ENCODE measurements at regions not wholly inside any gene's neighbourhood (a gene's known extent, or its start where the extent isn't known, plus 50 kb on each side); places are given as distances from the start of the nearest gene placed in this dataset.

DNA sequence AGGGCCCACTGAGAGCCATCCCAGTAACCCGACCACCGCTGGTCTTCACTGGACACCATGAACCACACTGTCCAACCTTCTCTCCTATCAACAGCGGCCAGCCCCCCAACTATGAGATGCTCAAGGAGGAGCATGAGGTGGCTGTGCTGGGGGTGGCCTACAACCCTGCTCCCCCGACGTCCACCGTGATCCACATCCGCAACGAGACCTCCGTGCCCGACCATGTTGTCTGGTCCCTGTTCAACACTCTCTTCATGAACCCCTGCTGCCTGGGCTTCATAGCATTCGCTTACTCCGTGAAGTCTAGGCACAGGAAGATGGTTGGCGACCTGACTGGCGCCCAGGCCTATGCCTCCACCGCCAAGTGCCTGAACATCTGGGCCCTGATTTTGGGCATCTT lies 423.8 kb upstream of the EPHA5 start:
- H3K27ac ChIP-seq, result no peak overlapping the region
- no peaks in the 10 kb centered on the region for H3K27me3 ChIP-seq
- TF ChIP-seq CTCF (IDR thresholded peaks at IDR 0.05) (no peak), POLR2A (IDR thresholded peaks at IDR 0.05) (no peak)
- H3K9me3 ChIP-seq, result no peaks in the 10 kb centered on the region
- DNase-seq, result no peak
- H3K36me3 ChIP-seq, result no peaks in the 10 kb centered on the region
- no peaks in the 10 kb centered on the region for H3K4me1 ChIP-seq
- H3K4me3 ChIP-seq, result no peak overlapping the region

- H3K4me1 ChIP-seq, result no peaks in the 10 kb centered on the region
- TF ChIP-seq POLR2A (IDR thresholded peaks at IDR 0.05) (no peak), CTCF (IDR thresholded peaks at IDR 0.05) (no peak)
- no peaks in the 10 kb centered on the region for H3K9me3 ChIP-seq
- no peak for DNase-seq
- H3K4me3 ChIP-seq, result no peak overlapping the region
- H3K27ac ChIP-seq, result no peak overlapping the region
- no peaks in the 10 kb centered on the region for H3K36me3 ChIP-seq
- no peaks in the 10 kb centered on the region for H3K27me3 ChIP-seq
Measured at GRCh38 chr4:66091786-66092185, 421.5 kb upstream of the EPHA5 start.

DNA sequence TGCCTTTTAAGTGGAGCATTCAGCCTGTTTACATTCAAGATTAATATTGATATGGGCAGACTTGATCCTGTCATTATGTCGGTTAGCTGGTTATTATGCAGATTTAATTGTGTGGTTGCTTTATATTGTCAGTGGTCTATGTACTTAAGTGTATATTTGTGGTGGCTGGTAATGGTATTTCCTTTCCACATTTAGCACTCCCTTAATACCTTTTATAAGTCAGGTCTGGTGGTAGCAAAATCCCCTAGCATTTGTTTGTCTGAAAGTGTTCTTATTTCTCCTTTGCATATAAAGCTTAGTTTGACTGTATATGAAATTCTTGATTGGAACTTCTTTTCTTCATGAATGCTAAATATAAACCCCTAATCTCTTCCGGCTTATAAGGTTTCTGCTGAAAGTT lies 403.7 kb upstream of the EPHA5 start:
- Histone ChIP-seq H3K27ac (no peak overlapping the region), H3K27me3 (no peaks in the 10 kb centered on the region), H3K4me1 (no peaks in the 10 kb centered on the region), H3K36me3 (no peaks in the 10 kb centered on the region), H3K9me3 (no peaks in the 10 kb centered on the region), H3K4me3 (no peak overlapping the region)
- TF ChIP-seq POLR2A (IDR thresholded peaks at IDR 0.05), result no peak
- no peak for TF ChIP-seq CTCF (IDR thresholded peaks at IDR 0.05)
- DNase-seq, result no peak

DNA sequence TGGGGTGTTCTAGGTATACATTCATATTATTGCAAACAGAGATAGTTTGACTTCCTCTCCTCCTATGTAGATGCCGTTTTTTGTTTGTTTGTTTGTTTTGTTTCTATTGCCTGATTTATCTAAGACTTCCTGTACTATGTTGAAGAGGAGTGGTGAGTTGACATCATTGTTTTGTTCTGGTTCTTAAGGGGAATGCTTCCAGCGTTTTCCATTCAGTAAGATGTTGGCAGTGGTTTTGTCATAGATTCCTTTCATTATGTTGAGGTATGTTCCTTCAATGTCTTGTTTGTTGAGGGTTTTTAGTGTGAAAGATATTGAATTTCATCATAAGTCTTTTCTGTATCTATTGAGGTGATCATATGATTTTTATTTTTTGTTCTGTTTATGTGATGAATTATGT lies 401.6 kb upstream of the EPHA5 start:
- TF ChIP-seq CTCF (IDR thresholded peaks at IDR 0.05) (no peak), POLR2A (IDR thresholded peaks at IDR 0.05) (no peak)
- Histone ChIP-seq H3K4me1 (no peaks in the 10 kb centered on the region), H3K9me3 (no peaks in the 10 kb centered on the region), H3K4me3 (no peak overlapping the region), H3K36me3 (no peaks in the 10 kb centered on the region), H3K27ac (no peak overlapping the region), H3K27me3 (no peaks in the 10 kb centered on the region)
- DNase-seq, result no peak

DNA sequence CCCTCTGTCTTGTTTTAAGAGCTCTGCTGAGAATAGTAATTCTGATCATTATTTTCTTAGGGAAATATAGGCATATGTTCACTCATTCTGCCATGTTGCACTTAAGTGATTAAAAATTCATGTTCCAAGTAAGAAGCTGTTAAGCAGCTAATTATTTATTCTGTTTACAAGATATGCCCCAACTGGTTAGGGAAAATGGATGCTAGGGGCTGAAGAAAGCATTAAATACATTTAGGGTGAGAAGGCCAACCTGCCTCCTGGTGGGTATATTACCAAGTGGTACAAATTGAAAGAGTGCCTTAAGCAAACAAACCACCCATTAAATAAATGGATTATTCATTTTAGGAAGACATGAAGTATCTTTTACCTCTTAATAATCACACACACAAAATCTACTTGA lies 392.6 kb upstream of the EPHA5 start:
- TF ChIP-seq POLR2A (IDR thresholded peaks at IDR 0.05) (no peak), CTCF (IDR thresholded peaks at IDR 0.05) (no peak)
- Histone ChIP-seq H3K9me3 (no peaks in the 10 kb centered on the region), H3K27me3 (no peaks in the 10 kb centered on the region), H3K4me1 (no peaks in the 10 kb centered on the region), H3K27ac (no peak overlapping the region), H3K4me3 (no peak overlapping the region), H3K36me3 (no peaks in the 10 kb centered on the region)
- DNase-seq, result no peak

DNA sequence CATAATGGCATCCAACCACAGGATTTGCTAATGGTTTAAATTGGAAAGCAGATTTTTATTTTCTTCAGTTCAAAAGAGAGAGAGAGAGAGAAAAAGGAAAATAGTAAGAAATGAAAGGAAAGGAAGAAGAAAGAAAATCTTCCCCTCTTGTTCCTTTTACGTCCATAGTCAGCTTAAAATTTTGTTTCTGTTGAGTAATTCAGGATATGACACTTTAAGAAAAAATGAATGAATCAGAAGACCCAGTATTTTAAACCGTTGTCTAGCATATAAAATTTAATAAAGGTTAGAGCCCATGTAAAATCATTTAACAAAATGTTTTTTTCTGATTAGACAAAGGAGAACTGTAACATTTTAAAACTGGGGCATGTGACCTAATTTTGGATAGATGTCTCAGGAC lies 391.8 kb upstream of the EPHA5 start:
- no peak for TF ChIP-seq CTCF (IDR thresholded peaks at IDR 0.05)
- H3K4me1 ChIP-seq, result no peaks in the 10 kb centered on the region
- DNase-seq, result no peak
- H3K27ac ChIP-seq, result no peak overlapping the region
- H3K27me3 ChIP-seq, result no peaks in the 10 kb centered on the region
- H3K36me3 ChIP-seq, result no peaks in the 10 kb centered on the region
- no peaks in the 10 kb centered on the region for H3K9me3 ChIP-seq
- no peak overlapping the region for H3K4me3 ChIP-seq
